Activated T-cell treated with anti-CD3 and anti-CD28 coated beads, Interleukin-2, amount 50 U/mL, for 72 hours (primary cell): ENCODE measurements at regions not wholly inside any gene's neighbourhood (a gene's known extent, or its start where the extent isn't known, plus 50 kb on each side); places are given as distances from the start of the nearest gene placed in this dataset.

Experiments used
- ATAC-seq, 2 donors: fragments of 150-1000 bp; cut with Tn5 transposase; replicated peaks in 1 of 2; 2 replicates each; pipeline ENCODE4 v1.10.0; 2021; ENCODE audit warnings: moderate library complexity in 2 of 2, mild to moderate bottlenecking in 1 of 2
- DNase-seq, 2 donors: peaks; one replicate each; pipeline ENCODE4 v3.0.0; 2021 to 2022; ENCODE audit warnings: mixed read lengths in 1 of 2
- H3K27ac Mint-ChIP-seq: one replicate; pipeline ENCODE4 v1.8.0; 2022; ENCODE audit warnings: mild to moderate bottlenecking, moderate library complexity, mixed read lengths
- H3K27me3 Mint-ChIP-seq: one replicate; pipeline ENCODE4 v1.8.0; 2022; ENCODE audit warnings: low read depth, mixed read lengths
- H3K36me3 Mint-ChIP-seq, 2 donors: one replicate each; pipeline ENCODE4 v1.8.0; 2022; ENCODE audit warnings: mixed read lengths in 2 of 2, mild to moderate bottlenecking in 1 of 2; ENCODE audit not compliant: insufficient read depth in 2 of 2
- H3K4me1 Mint-ChIP-seq: one replicate; pipeline ENCODE4 v1.8.0; 2022; ENCODE audit warnings: low read depth, mixed read lengths
- H3K4me3 Mint-ChIP-seq, 2 donors: one replicate each; pipeline ENCODE4 v1.8.0; 2022; ENCODE audit warnings: mild to moderate bottlenecking in 2 of 2, mixed read lengths in 2 of 2, moderate library complexity in 2 of 2
- H3K9me3 Mint-ChIP-seq, 2 donors: one replicate each; pipeline ENCODE4 v1.8.0; 2022; ENCODE audit warnings: mixed read lengths in 2 of 2

DNA sequence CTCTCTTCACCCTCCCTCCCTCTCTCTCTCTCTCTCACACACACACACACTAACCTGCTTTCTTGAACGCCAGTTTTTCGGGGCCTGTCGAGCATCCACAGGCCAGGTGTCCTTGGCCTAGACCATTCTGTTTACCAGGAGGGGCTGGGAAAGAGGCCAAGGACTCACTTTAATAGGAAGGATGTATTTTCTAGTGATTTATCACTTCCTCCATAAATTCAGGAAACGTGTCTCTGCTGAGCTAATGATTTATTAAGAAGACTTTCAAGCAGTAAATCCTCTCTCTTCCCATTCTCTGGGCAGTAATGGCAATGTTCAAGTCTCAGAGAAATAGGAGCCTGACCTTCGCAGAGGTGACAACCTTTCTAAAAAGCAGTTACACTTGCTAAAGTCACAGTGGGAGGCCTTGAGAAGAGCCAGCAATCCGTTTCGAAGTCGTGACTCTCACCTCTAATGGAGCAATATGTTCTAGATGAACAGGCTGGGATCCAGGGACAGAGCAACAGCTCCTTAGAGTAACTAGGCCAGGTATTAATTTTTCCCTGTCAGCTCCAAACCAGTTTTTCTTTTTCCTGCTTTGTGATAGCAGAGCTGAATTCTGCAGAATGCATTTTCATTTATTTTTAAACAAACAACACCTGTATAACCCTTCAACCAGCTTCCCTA, 1357.5 kb upstream of the SORCS1 start:
- Mint-ChIP-seq H3K27ac (no peak overlapping the region), H3K4me3 (no peak overlapping the region), H3K9me3 (peaks cover 8 to 20% of the 10 kb centered on the region in 2 donors), H3K36me3 (no peaks in the 10 kb centered on the region), H3K27me3 (no peaks in the 10 kb centered on the region), H3K4me1 (no peaks in the 10 kb centered on the region)
- no peak for ATAC-seq
- DNase-seq, result no peak

DNA sequence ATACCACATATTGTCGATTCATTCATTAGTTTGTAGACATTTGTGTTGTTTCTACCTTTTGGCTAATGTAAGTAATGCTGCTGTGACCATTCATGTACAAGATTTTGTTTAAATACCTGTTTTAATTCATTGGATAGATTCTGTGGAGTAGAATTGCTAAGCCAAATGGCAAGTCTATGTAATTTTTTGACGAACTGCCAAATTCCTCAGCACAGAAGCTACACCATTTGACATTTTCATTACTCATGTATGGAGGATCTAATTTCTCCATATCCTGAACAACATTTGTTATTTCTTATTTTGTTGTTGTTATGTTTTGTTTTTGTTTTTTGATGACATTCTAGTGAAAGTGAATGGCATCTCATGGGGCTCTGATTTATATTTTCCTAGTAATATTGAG, 1351.3 kb upstream of the SORCS1 start:
- Mint-ChIP-seq H3K9me3 (peaks cover 3 to 11% of the 10 kb centered on the region in 2 donors), H3K27me3 (no peaks in the 10 kb centered on the region)
- no peak for DNase-seq

DNA sequence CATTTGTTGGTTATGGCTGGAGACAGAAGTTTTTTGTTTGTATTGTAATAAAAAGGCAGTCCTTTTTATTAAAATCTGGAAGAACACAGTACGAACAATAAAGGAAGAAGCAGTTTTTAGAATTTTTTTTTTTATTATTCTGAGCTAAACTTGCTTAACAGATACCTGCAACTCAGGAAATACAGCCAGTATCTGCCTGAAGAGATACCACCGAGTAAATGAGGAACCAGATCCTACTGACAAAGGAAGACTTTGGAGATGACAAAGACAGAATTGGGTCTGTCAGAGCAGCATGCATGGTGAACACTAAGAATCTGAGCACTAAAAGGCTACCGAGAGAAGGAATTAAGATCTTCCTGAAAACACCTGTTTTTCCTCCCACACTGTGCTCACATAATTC, 1335.9 kb upstream of the SORCS1 start:
- ATAC-seq, result no peak
- Mint-ChIP-seq H3K27ac (no peak overlapping the region), H3K36me3 (peaks cover 0 to 4% of the 10 kb centered on the region in 2 donors), H3K9me3 (peaks cover 3 to 7% of the 10 kb centered on the region in 2 donors), H3K4me3 (no peak overlapping the region), H3K27me3 (no peaks in the 10 kb centered on the region), H3K4me1 (no peaks in the 10 kb centered on the region)
- DNase-seq, result no peak

More for the DNA sequence above, 1351.3 kb upstream of the SORCS1 start:
- ATAC-seq, result no peak
- Mint-ChIP-seq H3K36me3 (no peaks in the 10 kb centered on the region), H3K4me3 (no peak overlapping the region), H3K4me1 (no peaks in the 10 kb centered on the region), H3K27ac (no peak overlapping the region)

DNA sequence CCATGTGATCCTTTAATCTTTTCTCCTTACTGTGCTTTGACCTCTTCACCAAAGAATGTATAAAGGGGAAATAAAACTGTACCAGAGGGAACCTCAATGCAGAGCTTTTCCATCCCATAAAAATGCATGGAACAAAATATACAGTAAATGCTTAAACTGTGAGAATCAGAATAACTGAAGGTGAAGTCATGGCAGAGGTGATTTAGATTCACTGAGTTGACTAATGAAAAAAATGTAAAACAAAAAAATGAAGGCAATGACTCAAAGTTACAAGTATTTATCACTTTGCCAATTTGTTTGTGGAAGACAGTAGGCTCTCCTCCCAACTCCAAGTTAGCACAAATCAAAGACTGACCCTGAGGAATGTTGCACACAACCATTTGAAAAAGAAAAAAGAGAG, 1331.6 kb upstream of the SORCS1 start:
- DNase-seq (no peak), ATAC-seq (no peak)
- H3K27ac Mint-ChIP-seq, result no peak overlapping the region
- H3K4me1 Mint-ChIP-seq, result no peaks in the 10 kb centered on the region
- H3K4me3 Mint-ChIP-seq, result no peak overlapping the region
- no peaks in the 10 kb centered on the region for H3K27me3 Mint-ChIP-seq
- peaks cover 6 to 8% of the 10 kb centered on the region in 2 donors for H3K9me3 Mint-ChIP-seq
- peaks cover 0 to 4% of the 10 kb centered on the region in 2 donors for H3K36me3 Mint-ChIP-seq

DNA sequence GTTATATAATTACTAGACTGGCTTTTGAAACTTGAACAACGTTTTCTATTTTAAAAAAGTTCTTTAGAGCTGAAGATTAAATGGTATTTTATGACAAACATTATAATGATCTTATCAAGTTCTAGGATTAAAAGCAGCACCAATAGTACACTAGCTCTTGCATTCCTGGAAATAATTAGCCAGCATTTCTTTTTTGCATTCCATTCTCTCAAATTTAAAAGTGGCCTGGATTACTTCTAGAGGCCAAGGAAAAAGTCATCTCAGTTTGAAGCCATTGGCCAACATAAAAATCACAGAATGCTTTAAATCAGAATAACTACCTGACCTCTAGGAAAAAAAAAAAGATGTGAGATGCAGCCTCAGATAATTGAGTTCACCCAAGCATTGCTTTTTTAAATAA, 1326.4 kb upstream of the SORCS1 start:
- H3K4me3 Mint-ChIP-seq, result no peak overlapping the region
- H3K9me3 Mint-ChIP-seq, result peaks cover under 1 to 5% of the 10 kb centered on the region in 2 donors
- no peaks in the 10 kb centered on the region for H3K27me3 Mint-ChIP-seq
- no peaks in the 10 kb centered on the region for H3K4me1 Mint-ChIP-seq
- ATAC-seq (no peak), DNase-seq (no peak)
- H3K36me3 Mint-ChIP-seq, result peaks cover 0 to under 1% of the 10 kb centered on the region in 2 donors
- no peak overlapping the region for H3K27ac Mint-ChIP-seq

DNA sequence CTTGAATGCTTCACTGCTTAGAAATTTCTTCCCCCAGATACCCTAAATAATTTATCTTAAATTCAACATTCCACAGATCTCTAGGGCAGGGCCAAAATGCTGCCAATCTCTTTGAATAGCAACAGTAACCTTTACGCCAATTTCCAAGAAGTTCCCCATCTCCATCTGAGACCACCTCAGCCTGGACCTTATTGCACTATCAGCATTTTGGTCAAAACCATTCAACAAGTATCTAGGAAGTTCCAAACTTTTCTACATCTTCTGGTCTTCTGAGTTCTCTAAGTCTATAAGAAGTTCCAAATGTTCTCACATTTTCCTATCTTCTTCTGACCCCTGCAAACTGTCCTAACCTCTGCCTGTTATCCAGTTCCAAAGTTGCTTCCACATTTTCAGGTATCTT, 1306.9 kb upstream of the SORCS1 start:
- Mint-ChIP-seq H3K27ac (no peak overlapping the region), H3K4me3 (no peak overlapping the region), H3K36me3 (peaks cover 0 to 1% of the 10 kb centered on the region in 2 donors), H3K4me1 (no peaks in the 10 kb centered on the region), H3K9me3 (peaks cover 7 to 14% of the 10 kb centered on the region in 2 donors), H3K27me3 (peaks cover 10% of the 10 kb centered on the region)
- DNase-seq (no peak), ATAC-seq (no peak)

DNA sequence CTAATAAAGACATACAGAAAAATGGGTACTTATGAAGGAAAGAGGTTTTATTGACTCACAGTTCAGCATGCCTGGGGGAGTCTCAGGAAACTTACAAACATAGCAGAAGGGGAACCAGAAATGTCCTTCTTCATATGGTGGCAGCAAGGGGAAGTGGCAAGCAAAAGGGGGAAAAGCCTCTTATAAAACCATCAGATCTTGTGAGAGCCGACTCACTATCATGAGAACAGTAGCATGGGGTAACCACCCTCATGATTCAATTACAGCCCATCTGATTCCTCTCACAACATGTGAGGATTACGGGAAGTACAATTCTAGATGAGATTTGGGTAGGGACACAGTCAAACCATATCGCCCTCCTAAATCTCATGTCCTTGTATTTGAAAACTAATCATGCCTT, 1305.4 kb upstream of the SORCS1 start:
- no peaks in the 10 kb centered on the region for H3K4me1 Mint-ChIP-seq
- peaks cover 0 to 1% of the 10 kb centered on the region in 2 donors for H3K36me3 Mint-ChIP-seq
- peaks cover 5 to 7% of the 10 kb centered on the region in 2 donors for H3K9me3 Mint-ChIP-seq
- no peak overlapping the region for H3K4me3 Mint-ChIP-seq
- DNase-seq (no peak), ATAC-seq (no peak)
- H3K27me3 Mint-ChIP-seq, result peaks cover 10% of the 10 kb centered on the region
- no peak overlapping the region for H3K27ac Mint-ChIP-seq

DNA sequence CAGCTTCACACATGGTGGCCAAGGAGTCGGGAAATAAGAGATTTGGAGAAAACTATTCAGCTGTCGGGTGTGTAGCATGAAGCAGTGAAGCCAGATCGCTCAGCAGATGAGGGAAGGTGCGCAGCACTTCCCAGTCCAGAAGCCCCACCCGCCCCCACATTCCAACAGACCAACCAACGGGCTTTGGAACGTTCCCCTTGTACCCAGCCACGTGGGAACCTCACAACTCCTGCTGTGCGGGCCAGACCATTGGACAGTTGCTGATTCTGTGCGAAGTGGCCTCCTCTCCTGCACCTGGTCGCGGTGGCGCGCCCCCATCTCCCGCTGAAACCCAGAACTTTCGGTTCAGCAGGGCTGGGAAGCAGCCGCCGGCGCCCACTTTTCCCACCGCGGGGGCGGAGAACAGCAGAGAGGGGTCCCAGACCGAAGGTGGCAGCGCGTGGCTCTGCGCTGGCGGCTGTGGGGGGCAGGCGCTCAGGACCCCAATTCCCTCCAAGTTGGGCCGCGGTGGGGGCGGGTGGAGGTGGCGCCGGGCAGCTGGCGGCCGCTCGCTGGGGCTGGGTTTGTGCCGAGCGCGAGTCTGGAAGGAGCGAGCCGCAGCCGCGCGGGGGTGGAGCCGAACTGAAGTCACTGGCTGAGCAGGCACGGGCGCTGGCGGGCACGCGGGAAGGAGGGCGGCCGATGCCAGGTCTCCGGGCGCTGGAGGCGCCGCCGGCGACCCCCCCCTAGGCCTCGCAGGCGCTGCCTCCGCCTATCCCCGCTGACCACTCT, 1301.5 kb upstream of the SORCS1 start:
- no peak for DNase-seq
- Mint-ChIP-seq H3K4me3 (no peak overlapping the region), H3K9me3 (peaks cover 2 to 7% of the 10 kb centered on the region in 2 donors), H3K36me3 (peaks cover 0 to 1% of the 10 kb centered on the region in 2 donors), H3K4me1 (no peaks in the 10 kb centered on the region), H3K27me3 (peaks cover 10% of the 10 kb centered on the region), H3K27ac (no peak overlapping the region)
- no peak for ATAC-seq

DNA sequence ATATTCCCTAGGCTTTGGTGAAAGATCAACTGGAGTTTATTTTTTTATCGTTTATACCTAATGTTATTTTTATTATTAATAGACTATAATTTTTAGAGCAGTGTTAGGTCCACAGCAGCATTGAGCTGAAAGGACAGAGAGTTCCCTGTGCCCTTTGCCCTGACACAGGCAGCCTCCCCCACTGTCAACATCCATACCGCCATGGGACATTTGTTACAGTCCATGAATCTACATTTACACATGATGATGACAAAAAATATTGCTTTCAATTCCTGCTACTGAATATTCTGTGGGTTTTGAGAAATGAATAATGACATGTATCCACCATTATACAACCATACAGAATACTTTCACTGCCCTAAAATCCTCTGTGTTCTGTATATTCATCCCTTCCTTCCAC, 1297.5 kb upstream of the SORCS1 start:
- no peaks in the 10 kb centered on the region for H3K4me1 Mint-ChIP-seq
- no peak overlapping the region for H3K27ac Mint-ChIP-seq
- H3K36me3 Mint-ChIP-seq, result no peaks in the 10 kb centered on the region
- H3K4me3 Mint-ChIP-seq, result no peak overlapping the region
- H3K27me3 Mint-ChIP-seq, result peaks cover 5% of the 10 kb centered on the region
- H3K9me3 Mint-ChIP-seq, result peaks cover 0 to 3% of the 10 kb centered on the region in 2 donors
- no peak for ATAC-seq
- no peak for DNase-seq

DNA sequence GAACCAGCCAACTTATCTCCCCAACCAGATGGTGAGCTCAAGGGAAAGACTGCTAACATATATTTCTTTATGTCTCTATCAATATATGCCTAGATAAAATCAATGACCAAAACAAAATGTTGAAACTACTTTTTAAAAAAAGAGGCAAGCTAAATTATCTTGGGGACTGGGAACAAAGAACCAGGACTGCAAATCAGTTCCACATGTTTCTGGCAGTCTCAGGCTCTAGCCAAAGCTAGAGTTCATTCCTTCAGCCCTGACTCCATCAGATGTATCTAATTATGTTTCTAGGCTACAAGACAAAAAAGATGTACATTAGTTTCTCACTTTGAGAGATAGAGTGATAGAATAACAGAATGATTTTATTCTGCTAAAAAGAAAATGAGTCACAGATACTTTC, 1290.3 kb upstream of the SORCS1 start:
- DNase-seq (no peak), ATAC-seq (no peak)
- H3K9me3 Mint-ChIP-seq, result peaks cover 2 to 7% of the 10 kb centered on the region in 2 donors
- no peaks in the 10 kb centered on the region for H3K27me3 Mint-ChIP-seq
- no peaks in the 10 kb centered on the region for H3K36me3 Mint-ChIP-seq
- no peak overlapping the region for H3K27ac Mint-ChIP-seq
- no peaks in the 10 kb centered on the region for H3K4me1 Mint-ChIP-seq
- no peak overlapping the region for H3K4me3 Mint-ChIP-seq

DNA sequence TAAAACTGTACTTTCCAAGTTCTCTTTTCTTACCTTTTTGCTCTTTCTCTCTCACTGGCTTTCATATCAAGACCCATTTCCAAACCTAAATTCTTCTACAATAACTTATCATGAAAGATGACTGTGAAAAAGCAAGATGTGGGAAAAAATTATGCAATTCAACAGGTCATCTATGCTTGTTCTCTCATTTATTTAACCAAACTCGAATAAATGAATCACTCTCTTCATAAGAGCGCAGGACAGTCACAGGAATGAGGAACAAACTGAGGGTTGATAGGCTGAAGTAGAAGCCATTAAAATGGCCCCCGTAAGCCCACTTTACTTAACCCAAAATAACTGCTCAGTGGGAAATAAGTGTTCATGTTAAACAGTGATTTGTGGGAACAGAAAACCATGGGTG, 1289.7 kb upstream of the SORCS1 start:
- peaks cover 2 to 7% of the 10 kb centered on the region in 2 donors for H3K9me3 Mint-ChIP-seq
- no peak for DNase-seq
- no peaks in the 10 kb centered on the region for H3K4me1 Mint-ChIP-seq
- no peaks in the 10 kb centered on the region for H3K27me3 Mint-ChIP-seq
- no peaks in the 10 kb centered on the region for H3K36me3 Mint-ChIP-seq
- no peak for ATAC-seq
- no peak overlapping the region for H3K27ac Mint-ChIP-seq
- no peak overlapping the region for H3K4me3 Mint-ChIP-seq

DNA sequence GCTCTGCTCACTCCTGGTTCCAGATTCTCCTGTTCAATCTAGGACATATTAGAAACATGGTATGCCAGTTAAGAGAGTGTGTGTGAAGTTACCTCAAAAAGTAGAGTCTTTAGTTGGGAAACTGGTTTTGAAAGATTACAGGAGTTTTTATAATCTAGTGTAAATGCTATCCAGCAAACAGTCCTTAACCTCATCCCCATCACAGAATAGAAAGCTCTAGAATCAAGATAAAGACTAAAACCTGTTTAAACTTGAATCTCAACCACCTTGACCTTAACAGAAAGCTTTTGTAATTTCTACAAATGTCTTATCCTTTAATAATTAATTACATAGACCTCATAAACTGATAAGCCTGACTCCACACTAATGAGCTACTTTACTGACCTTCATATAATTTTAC, 1288.7 kb upstream of the SORCS1 start:
- H3K36me3 Mint-ChIP-seq, result no peaks in the 10 kb centered on the region
- H3K27ac Mint-ChIP-seq, result no peak overlapping the region
- H3K27me3 Mint-ChIP-seq, result no peaks in the 10 kb centered on the region
- H3K9me3 Mint-ChIP-seq, result peaks cover 2 to 7% of the 10 kb centered on the region in 2 donors
- H3K4me1 Mint-ChIP-seq, result no peaks in the 10 kb centered on the region
- no peak overlapping the region for H3K4me3 Mint-ChIP-seq
- DNase-seq, result no peak
- no peak for ATAC-seq

DNA sequence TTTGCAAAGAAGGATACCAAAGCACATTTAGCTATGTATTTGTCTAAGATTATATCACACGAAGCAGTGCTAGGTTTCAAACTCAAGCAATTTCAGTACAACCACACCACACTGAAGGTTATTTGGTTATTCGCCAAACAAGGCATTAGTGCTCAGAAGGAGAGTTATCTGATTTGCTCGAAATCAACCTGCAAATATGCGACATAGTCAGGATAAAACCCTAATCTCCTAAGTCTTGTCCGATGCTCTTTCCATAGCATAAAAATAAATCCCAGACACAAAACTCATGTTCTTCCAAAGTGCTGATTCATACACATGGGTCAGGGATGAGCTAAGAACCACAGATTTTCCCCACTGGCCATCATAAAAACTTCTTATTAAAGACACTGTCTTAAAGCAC, 1288.0 kb upstream of the SORCS1 start:
- H3K9me3 Mint-ChIP-seq, result peaks cover 2 to 7% of the 10 kb centered on the region in 2 donors
- no peaks in the 10 kb centered on the region for H3K4me1 Mint-ChIP-seq
- DNase-seq (no peak), ATAC-seq (no peak)
- H3K27me3 Mint-ChIP-seq, result no peaks in the 10 kb centered on the region
- no peak overlapping the region for H3K4me3 Mint-ChIP-seq
- H3K27ac Mint-ChIP-seq, result no peak overlapping the region
- no peaks in the 10 kb centered on the region for H3K36me3 Mint-ChIP-seq
